ENCODE measurements at regions not wholly inside any gene's neighbourhood (a gene's known extent, or its start where the extent isn't known, plus 50 kb on each side); places are given as distances from the start of the nearest gene placed in this dataset.

DNA sequence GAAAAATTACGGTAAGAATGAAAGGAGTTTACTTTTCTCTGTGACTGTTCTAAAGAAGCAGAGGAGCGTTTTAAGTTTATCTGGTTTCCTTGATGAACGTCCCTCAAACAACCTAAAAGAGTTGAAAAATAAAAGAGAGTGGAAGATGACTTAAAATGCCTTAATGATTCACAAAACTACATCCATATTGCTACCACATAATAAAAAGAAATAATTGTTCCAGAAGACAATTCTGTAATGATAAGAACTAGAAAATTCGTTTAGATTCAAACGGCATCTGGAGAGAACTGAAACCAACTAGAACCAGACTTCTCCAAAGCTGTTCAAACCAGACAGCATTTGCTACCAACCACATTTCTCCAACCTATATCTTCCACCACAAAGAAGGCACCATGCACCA lies 68.1 kb downstream of the TEKT4 start:
- H3K4me3 ChIP-seq (ENCODE audit: control insufficient read depth, low read depth, low read length) = no peak overlapping the region
- TF ChIP-seq, protein P1, sequence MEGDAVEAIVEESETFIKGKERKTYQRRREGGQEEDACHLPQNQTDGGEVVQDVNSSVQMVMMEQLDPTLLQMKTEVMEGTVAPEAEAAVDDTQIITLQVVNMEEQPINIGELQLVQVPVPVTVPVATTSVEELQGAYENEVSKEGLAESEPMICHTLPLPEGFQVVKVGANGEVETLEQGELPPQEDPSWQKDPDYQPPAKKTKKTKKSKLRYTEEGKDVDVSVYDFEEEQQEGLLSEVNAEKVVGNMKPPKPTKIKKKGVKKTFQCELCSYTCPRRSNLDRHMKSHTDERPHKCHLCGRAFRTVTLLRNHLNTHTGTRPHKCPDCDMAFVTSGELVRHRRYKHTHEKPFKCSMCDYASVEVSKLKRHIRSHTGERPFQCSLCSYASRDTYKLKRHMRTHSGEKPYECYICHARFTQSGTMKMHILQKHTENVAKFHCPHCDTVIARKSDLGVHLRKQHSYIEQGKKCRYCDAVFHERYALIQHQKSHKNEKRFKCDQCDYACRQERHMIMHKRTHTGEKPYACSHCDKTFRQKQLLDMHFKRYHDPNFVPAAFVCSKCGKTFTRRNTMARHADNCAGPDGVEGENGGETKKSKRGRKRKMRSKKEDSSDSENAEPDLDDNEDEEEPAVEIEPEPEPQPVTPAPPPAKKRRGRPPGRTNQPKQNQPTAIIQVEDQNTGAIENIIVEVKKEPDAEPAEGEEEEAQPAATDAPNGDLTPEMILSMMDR (IDR thresholded peaks at IDR 0.05; ENCODE audit: control insufficient read depth, insufficient read depth, low read depth, low read length, missing control alignments) = no peak
- DNase-seq (ENCODE audit: low read depth) = no peak

DNA sequence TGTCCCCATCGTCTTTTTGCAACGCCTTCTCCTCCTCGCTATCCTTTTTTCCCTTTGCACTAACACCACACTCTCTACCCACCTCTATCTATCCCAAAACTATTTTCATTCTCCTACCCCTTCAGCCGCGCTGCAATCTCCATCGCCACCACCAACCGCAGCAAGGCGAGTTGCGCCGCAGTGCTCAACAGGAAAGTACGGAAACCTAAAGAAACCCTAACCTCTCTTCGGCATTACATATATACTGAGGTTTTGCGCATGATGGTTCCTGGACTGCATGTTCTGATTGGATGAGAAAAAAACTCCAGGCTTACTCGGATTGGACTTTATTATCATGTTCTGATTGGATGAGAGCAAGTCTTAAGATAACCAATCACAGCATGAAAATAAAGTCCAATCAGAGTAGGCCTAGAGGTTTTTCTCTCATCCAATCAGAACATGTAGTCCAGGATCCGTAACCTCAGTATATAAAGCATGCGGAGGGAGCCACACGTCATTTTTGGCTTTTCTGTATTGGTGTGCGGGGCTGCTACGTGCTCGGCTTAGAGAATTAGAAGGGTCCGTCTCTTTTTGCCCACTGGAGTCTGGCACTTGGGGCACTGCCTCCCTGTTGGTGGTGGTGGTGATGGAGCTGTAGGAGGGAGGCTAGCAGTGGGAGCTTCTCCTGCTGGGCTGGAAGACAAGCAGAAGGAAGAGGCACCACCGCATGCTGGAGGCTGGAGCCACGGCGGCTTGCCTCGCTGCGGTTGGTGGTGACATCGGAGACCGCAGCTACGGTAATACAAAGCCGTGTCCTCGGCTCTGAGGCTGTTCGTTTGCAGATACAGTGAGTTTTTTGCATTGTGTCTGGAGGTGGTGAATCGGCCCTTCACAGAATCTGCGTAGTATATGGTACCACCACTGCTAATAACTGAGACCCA lies 76.1 kb downstream of the TEKT4 start:
- no peak for DNase-seq (ENCODE audit: low read depth)
- no peak overlapping the region for H3K4me3 ChIP-seq (ENCODE audit: control insufficient read depth, low read depth, low read length)
- TF ChIP-seq, protein P1 (IDR thresholded peaks at IDR 0.05; ENCODE audit: control insufficient read depth, insufficient read depth, low read depth, low read length, missing control alignments) = no peak

DNA sequence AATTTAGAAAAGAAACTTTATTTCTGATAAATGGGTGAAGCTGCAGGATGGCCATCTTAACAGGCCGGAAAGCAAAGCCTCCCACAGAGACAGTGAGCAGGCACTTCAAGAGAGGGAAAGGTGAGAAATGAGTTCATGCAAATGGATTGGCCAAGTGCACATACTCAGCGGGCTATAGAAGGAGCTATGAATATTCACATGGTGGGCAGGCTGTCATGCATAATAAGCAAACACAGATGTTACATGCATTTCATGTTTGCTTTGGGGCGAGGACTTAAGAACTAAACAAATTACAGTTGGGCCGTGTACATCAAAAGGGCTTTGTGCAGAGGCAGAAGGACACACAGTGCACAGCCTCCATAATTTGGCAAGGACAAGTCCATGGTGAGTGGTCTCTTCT lies 69.8 kb upstream of the MAL start:
- DNase-seq (ENCODE audit: low read depth) = no peak
- no peak overlapping the region for H3K4me3 ChIP-seq (ENCODE audit: control insufficient read depth, low read depth, low read length)
- TF ChIP-seq, protein P1 (IDR thresholded peaks at IDR 0.05; ENCODE audit: control insufficient read depth, insufficient read depth, low read depth, low read length, missing control alignments) = no peak

DNA sequence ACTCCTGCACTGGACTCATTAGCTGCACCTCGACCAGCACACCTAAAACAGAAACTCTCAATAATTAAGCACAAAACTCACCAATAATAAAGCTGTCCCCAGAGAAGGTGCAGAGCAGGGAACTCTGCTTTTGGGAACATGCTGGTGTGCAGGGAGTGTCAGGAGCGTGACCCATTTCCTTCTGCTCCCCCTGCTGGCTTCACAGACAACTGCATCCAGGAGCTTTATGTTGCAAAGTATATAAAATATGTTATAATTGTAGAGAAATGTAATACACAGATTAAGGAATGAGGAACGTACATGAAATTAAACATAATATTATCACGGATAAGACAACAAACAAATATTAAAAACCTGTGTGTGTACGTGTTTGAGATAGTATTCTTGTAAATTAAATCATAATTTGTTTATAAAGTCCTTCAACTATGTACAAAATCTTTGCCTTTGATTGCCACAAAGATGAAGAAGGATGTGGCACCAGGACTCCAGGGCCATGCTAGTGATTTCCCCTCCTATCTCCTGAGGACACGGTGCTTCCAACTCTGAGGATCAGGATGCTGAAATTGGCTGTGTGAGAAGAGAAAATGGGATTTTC lies 68.6 kb upstream of the MAL start:
- TF ChIP-seq, protein P1 (IDR thresholded peaks at IDR 0.05; ENCODE audit: control insufficient read depth, insufficient read depth, low read depth, low read length, missing control alignments) = peak; percentile 90
- DNase-seq (ENCODE audit: low read depth) = no peak
- H3K4me3 ChIP-seq (ENCODE audit: control insufficient read depth, low read depth, low read length) = no peak overlapping the region

DNA sequence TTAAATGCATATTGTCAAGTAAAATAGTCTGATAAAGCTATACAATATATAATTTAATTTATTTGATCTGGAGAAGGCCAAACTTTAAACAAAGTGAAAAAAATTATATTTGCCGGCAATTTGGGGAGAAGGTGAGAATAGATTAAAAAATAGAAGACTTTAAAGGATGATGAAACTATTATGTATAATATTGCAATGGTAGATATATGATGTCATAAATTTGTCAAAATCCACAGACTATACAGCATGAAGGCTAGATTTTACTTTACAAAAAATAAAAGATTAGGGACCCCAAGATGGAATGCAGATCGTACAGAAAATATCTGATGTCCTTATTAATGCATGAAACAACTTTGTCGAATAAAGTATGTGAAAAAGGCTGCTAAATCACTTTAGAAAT lies 67.3 kb upstream of the MAL start:
- TF ChIP-seq, protein P1 (IDR thresholded peaks at IDR 0.05; ENCODE audit: control insufficient read depth, insufficient read depth, low read depth, low read length, missing control alignments) = no peak
- no peak for DNase-seq (ENCODE audit: low read depth)
- H3K4me3 ChIP-seq (ENCODE audit: control insufficient read depth, low read depth, low read length) = no peak overlapping the region

DNA sequence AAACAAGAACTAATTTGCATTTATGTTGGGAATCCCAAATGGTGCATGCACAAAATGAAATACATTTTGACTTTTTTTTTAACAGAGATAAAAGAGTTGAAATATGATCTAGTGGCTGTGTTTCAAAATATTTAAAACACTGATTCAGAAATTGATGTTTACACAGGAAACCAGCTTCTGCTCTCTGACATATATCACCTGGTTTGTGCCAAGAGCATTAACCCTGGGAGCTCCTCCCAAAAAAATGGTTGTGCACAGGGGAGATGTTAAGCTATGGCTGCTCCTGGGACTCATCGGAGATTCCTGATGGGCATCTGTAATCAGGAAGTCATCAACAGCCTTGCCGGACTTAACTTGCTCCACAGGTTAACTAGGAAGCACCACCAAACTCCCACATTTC lies 65.2 kb upstream of the MAL start:
- no peak for DNase-seq (ENCODE audit: low read depth)
- H3K4me3 ChIP-seq (ENCODE audit: control insufficient read depth, low read depth, low read length) = no peak overlapping the region
- TF ChIP-seq, protein P1 (IDR thresholded peaks at IDR 0.05; ENCODE audit: control insufficient read depth, insufficient read depth, low read depth, low read length, missing control alignments) = no peak

All from AG09309 (cell line).